GM18867 (cell line): ENCODE measurements at regions not wholly inside any gene's neighbourhood (a gene's known extent, or its start where the extent isn't known, plus 50 kb on each side); places are given as distances from the start of the nearest gene placed in this dataset.
"Not testable (repeated sequence)": the region's sequence is repeated elsewhere in the genome, so short reads cannot be mapped to it uniquely, and the experiment has no call there.

ENCODE experiments used
- ATAC-seq: cut with Tn5 transposase; IDR thresholded peaks from one replicate; pipeline ENCODE4 v1.9.1; 2021; ENCODE audit warnings: mild to moderate bottlenecking, moderate library complexity; ENCODE audit not compliant: unreplicated experiment

DNA sequence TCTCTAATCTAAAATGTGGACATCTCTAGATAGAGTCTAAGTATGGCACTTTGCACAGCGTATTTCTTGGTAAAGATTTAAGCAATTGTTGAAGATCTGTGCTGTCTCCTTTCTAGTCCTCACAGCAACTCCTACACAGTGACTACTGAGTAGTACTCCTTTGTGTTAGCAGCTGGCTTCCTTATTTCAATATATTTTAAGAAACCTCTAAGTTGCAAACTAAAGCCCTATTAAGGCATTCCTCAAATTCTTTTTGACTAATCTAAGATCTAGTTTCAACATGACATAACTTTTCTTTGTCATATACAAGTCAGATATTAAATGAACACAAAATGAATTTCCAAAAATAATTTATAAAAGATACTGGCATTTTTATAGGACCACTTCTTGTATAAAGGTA, 121.8 kb upstream of the DNAJC10 start:
- no peak for ATAC-seq

- ATAC-seq, result no peak
Observed at GRCh38 chr2:182595650-182596049, 120.4 kb upstream of the DNAJC10 start.

GRCh38 chr2:182597570-182598295, 118.3 kb upstream of the DNAJC10 start:
- ATAC-seq, result no peak

DNA sequence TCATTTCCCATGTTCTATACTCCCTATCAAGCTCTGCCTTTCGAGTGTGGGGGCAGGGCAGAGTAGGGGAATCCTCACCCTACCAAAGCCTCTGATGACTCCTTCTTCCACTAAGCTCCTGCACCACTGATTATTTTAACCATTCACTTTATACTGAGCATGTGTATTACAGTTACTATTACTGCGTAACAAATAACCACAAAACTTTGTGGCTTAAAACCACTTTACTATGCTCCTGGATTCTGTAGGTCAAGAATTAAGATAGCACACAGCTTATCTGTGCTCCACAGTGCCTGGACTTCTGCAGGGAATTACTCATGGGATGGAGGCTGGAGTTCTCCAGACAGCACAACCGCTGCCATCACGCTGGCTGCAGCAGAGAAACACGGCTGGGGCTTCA, 117.4 kb upstream of the DNAJC10 start:
- no peak for ATAC-seq

GRCh38 chr2:182605166-182605565, 110.9 kb upstream of the DNAJC10 start:
- ATAC-seq, result no peak

DNA sequence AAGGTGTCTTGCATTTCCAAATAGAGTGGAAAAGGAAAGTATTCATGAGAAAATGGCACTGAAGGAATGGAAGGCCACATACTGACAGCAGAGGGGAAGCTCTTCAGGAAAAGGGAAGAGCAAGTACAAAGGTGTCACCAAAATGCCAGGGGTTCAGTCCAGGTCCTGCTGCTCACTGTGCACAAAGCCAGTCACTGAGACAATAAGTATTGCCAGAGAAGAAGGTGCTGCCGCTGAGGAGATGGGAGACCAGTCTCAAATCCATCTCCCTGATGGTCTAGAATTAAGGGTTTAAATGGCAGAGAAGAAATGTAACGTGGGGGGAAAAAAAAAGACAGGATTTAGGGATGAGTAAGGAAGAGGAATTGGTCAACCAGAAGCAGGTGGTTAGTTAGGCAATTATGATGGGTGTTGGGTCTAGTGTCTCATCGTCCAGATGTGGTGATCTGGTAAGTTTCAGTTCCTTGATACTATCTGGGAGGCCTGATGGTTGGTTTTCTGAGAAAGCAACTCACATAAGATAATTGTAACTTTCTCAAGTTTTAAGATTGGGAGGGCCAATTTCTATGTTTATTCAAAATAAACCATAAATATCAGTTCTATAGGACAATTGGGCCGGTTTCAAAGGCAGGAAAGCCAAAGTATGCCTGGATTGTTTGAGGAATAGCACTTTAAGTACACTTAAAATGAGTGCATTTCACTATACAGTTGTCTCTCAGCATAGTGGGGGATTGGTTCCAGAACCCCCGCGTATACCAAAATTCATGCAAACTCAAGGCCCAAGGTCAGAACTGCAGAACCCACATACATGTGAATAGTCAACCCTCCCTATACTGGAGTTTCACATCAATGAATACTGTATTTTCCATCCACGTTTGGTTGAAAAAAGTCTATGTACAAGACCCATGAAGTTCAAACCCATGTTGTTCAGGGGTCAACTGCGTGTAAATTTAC, 109.1 kb upstream of the DNAJC10 start:
- ATAC-seq, result peak; percentile 63

- no peak for ATAC-seq
Observed at GRCh38 chr2:182608181-182608845, 107.7 kb upstream of the DNAJC10 start.

GRCh38 chr2:182609005-182609404, 107.1 kb upstream of the DNAJC10 start:
- ATAC-seq, result not testable (repeated sequence)

DNA sequence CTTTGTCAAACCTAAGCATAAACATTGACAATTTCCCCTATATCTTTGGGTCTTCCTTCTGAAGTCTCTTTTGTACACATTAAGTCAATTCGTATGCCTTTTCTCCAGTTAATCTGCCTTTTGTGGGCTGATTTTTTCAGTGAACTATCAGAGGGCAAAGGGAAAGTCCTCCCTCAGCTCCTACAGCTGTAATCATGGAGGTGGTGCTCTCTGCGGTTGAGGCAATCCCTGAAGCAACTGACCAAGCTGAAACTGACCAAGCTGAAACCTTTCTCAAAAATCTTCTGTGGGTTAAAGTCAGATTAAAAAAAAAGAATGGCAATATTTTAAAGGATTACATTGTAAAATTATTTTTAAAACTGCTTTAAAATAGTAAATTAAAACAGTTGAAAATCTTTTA, 105.8 kb upstream of the DNAJC10 start:
- ATAC-seq, result no peak

- no peak for ATAC-seq
Observed at GRCh38 chr2:182611009-182611408, 105.0 kb upstream of the DNAJC10 start.

DNA sequence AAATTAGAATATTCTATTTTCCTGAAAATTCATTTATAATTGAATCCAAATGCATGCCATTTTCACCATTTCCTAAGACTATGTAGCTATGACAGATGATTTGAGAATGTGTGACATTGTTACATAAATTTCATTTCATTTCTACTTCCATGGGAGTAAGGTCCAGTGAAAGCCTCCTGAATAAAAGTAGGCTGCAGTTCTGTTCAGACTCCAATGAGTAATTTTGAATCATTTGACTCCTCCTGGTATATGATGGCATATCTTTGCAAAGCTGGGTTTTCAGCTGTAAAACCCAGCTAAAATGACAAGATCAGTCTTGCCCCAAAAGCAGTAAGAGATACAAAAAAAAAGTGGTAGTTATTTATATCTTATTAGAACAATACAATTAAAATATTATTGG, 101.0 kb upstream of the DNAJC10 start:
- no peak for ATAC-seq

- no peak for ATAC-seq
Observed at GRCh38 chr2:182616471-182617393, 99.3 kb upstream of the DNAJC10 start.

- ATAC-seq, result no peak
Observed at GRCh38 chr2:182618672-182619079, 97.4 kb upstream of the DNAJC10 start.

GRCh38 chr2:182619276-182619675, 96.8 kb upstream of the DNAJC10 start:
- no peak for ATAC-seq

GRCh38 chr2:182621191-182621590, 94.9 kb upstream of the DNAJC10 start:
- no peak for ATAC-seq

- no peak for ATAC-seq
Observed at GRCh38 chr2:182621810-182622209, 94.2 kb upstream of the DNAJC10 start.

DNA sequence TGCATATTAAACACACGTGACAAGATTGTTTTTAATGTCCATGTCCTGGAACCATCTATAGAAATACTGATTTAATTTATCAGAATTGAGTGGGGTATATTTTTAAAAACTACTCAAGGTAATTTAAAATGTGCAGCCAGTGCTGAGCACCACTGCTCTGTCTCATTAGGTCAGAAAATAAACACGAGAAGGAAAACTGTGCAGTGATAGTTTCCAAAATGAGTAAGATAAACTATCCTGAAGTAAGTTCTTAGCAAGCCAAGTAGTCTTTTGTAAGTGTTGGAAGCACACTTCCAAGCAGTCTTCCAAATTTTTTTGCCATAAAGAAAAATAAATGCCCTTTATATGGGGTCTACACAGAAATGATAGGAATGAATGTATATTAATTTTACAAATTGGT, 93.8 kb upstream of the DNAJC10 start:
- ATAC-seq, result no peak

GRCh38 chr2:182625814-182626213, 90.2 kb upstream of the DNAJC10 start:
- no peak for ATAC-seq

- no peak for ATAC-seq
Observed at GRCh38 chr2:182628916-182629315, 87.1 kb upstream of the DNAJC10 start.

GRCh38 chr2:182630207-182630606, 85.8 kb upstream of the DNAJC10 start:
- ATAC-seq, result no peak
